A549 (cell line): ENCODE measurements at regions not wholly inside any gene's neighbourhood (a gene's known extent, or its start where the extent isn't known, plus 50 kb on each side); places are given as distances from the start of the nearest gene placed in this dataset.

Experiments
- ATAC-seq, 2 experiments: fragments of 200-7000 bp in 1 of 2; fragments of >200 bp in 1 of 2; cut with Nextera tagmentation in 1 of 2; cut with Tn5 transposase in 1 of 2; 3 replicates each; pipeline versions ENCODE4 v1.8.0 to v1.9.1; 2018 to 2020; ENCODE audit warnings: mild to moderate bottlenecking in 1 of 2, moderate library complexity in 1 of 2
- CTCF ChIA-PET: fragments of 300-600 bp; sonication (Branson Sonifier 250); formaldehyde crosslinking; extraction: SDS; loops from one replicate; lab custom pipeline; 2021; ENCODE audit warnings: antibody characterized with exemption, inconsistent platforms; lab: Yijun Ruan, JAX
- POLR2A ChIA-PET: fragments of 350-600 bp; formaldehyde crosslinking; extraction: SDS; loops from one replicate; lab custom pipeline; 2021; ENCODE audit warnings: antibody characterized with exemption, inconsistent platforms; lab: Yijun Ruan, JAX
- DNase-seq, 2 experiments: peaks; one replicate each; pipeline versions ENCODE4 v3.0.0 to v3.0.0-alpha.2; 2011 to 2016; ENCODE audit warnings: low read depth in 1 of 2, low spot score in 1 of 2
- FAIRE-seq: peaks from 2 replicates; lab custom pipeline; 2011; peaks lifted over from hg19 to GRCh38; lab: Jason Lieb, UNC
- H3K27ac ChIP-seq, 2 experiments: fragments of >200 bp; sonication (Bioruptor Twin); formaldehyde crosslinking; 3 replicates each; pipeline ENCODE4 v1.5.1; 2016 to 2017
- H3K4me1 ChIP-seq: fragments of >200 bp; sonication (Bioruptor Twin); formaldehyde crosslinking; 3 replicates; pipeline ENCODE4 v1.6.1; 2016
- H3K4me2 ChIP-seq: fragments of >200 bp; sonication (Bioruptor Twin); formaldehyde crosslinking; 3 replicates; pipeline ENCODE4 v1.6.1; 2016
- H3K4me3 ChIP-seq: fragments of >200 bp; sonication (Bioruptor Twin); formaldehyde crosslinking; 3 replicates; pipeline ENCODE4 v1.5.1; 2016
- H3K9me3 ChIP-seq: fragments of >200 bp; sonication (Bioruptor Twin); formaldehyde crosslinking; 3 replicates; pipeline ENCODE4 v1.6.1; 2016
- BCL3 ChIP-seq: fragments of >200 bp; sonication (Bioruptor Twin); formaldehyde crosslinking; IDR thresholded peaks from 3 replicates; pipeline ENCODE4 v1.6.1; 2016
- CBX8 ChIP-seq: fragments of 200-600 bp; sonication (generic); IDR thresholded peaks from 2 replicates; pipeline ENCODE4 v1.6.1; 2016
- CEBPB ChIP-seq, 2 experiments: fragments of >200 bp in 1 of 2; sonication (Bioruptor Twin) in 1 of 2; formaldehyde crosslinking in 1 of 2; IDR thresholded peaks; 2 replicates each; pipeline ENCODE4 v1.6.1; 2012 to 2016
- CHD2 ChIP-seq: fragments of 150-350 bp; IDR thresholded peaks from 2 replicates; pipeline ENCODE4 v1.6.1; 2014; ENCODE audit warnings: low read length; ENCODE audit not compliant: partially characterized antibody
- CTCF ChIP-seq: fragments of >200 bp; sonication (Bioruptor Twin); formaldehyde crosslinking; IDR thresholded peaks from 3 replicates; pipeline ENCODE4 v1.5.1; 2016
- E2F6 ChIP-seq: IDR thresholded peaks from 2 replicates; pipeline ENCODE4 v1.6.1; 2012; ENCODE audit warnings: low read depth, borderline replicate concordance
- ESRRA ChIP-seq: fragments of 150-350 bp; IDR thresholded peaks from 2 replicates; pipeline ENCODE4 v1.6.1; 2014; ENCODE audit warnings: mild to moderate bottlenecking, low read length, borderline replicate concordance
- FOSB ChIP-seq: fragments of 250-450 bp; sonication (Bioruptor Pico); IDR thresholded peaks from 2 replicates; pipeline ENCODE4 v1.5.0; 2020; ENCODE audit warnings: mild to moderate bottlenecking, moderate library complexity
- FOSL2 ChIP-seq, 2 experiments: fragments of 450-650 bp in 1 of 2; fragments of >200 bp in 1 of 2; sonication (Bioruptor Twin) in 1 of 2; formaldehyde crosslinking; IDR thresholded peaks; 2 replicates each; pipeline versions ENCODE4 v1.5.0 to v1.6.1; 2016 to 2020; ENCODE audit warnings: mild to moderate bottlenecking in 1 of 2, moderate library complexity in 1 of 2
- HDAC2 ChIP-seq: fragments of 200-600 bp; sonication (generic); IDR thresholded peaks from 2 replicates; pipeline ENCODE4 v1.6.1; 2016
- HMGXB4 ChIP-seq: fragments of 250-450 bp; sonication (Bioruptor Pico); IDR thresholded peaks from 2 replicates; pipeline ENCODE4 v1.5.0; 2021; ENCODE audit warnings: mild to moderate bottlenecking, moderate library complexity, borderline replicate concordance
- KDM1A ChIP-seq: fragments of 200-600 bp; sonication (generic); IDR thresholded peaks from 2 replicates; pipeline ENCODE4 v1.6.1; 2016; ENCODE audit warnings: low read depth, mild to moderate bottlenecking
- MAFK ChIP-seq: fragments of 450-650 bp; IDR thresholded peaks from 2 replicates; pipeline ENCODE4 v1.6.1; 2014; ENCODE audit not compliant: partially characterized antibody
- MAX ChIP-seq: IDR thresholded peaks from 2 replicates; pipeline ENCODE4 v1.6.1; 2012
- NPAS2 ChIP-seq: fragments of 250-450 bp; sonication (Bioruptor Pico); IDR thresholded peaks from 2 replicates; pipeline ENCODE4 v1.8.0; 2022; ENCODE audit warnings: mild to moderate bottlenecking, moderate library complexity, borderline replicate concordance
- POLR2AphosphoS2 ChIP-seq: conservative IDR thresholded peaks from 2 replicates; pipeline ENCODE4 v1.6.1; 2012; ENCODE audit warnings: low read length, improper control_type of control experiment, inconsistent platforms
- RNF2 ChIP-seq: fragments of 200-600 bp; sonication (generic); IDR thresholded peaks from 2 replicates; pipeline ENCODE4 v1.6.1; 2016; ENCODE audit warnings: low read depth, mild to moderate bottlenecking, antibody characterized with exemption, moderate library complexity, borderline replicate concordance
- TFCP2L1 ChIP-seq: fragments of 250-450 bp; sonication (Bioruptor Pico); IDR thresholded peaks from 2 replicates; pipeline ENCODE4 v1.5.0; 2021; ENCODE audit warnings: mild to moderate bottlenecking
- USF2 ChIP-seq: fragments of 450-650 bp; IDR thresholded peaks from 2 replicates; pipeline ENCODE4 v1.6.1; 2014; ENCODE audit warnings: antibody characterized with exemption
- ZFP36 ChIP-seq: fragments of 450-650 bp; IDR thresholded peaks from 2 replicates; pipeline ENCODE4 v1.6.1; 2014; ENCODE audit warnings: borderline replicate concordance; ENCODE audit not compliant: partially characterized antibody
- ZSCAN20 ChIP-seq: fragments of 250-450 bp; sonication (Bioruptor Pico); IDR thresholded peaks from 2 replicates; pipeline ENCODE4 v1.8.0; 2022; ENCODE audit warnings: mild to moderate bottlenecking, moderate library complexity
- WGBS: methylation state at CpG from one replicate; pipeline ENCODE4 v1.1.6; 2017; ENCODE audit errors: missing lambda C conversion rate; 5-methylcytosine and 5-hydroxymethylcytosine counted together

GRCh38 chr16:9206156-9206555 lies 114.7 kb downstream of the HAPSTR1 start:
- FAIRE-seq (no peak), DNase-seq (no peak), ATAC-seq (no peak)
- Histone ChIP-seq H3K4me3 (no peak overlapping the region), H3K4me2 (no peak overlapping the region), H3K4me1 (no peaks in the 10 kb centered on the region), H3K9me3 (no peaks in the 10 kb centered on the region), H3K27ac (no peak overlapping the region)
- 15% methylated on average over 3 of the region's 3 CpGs for WGBS
- ChIA-PET POLR2A (no interaction called here), CTCF (interaction anchor here (0.6 to 1.5 kb wide), 2 partner anchors 18 to 459 kb away, joined by 4 read pairs; no protein-coding TSS in a partner anchor)
- TF ChIP-seq ESRRA, result no peak
- TF ChIP-seq CHD2, result no peak
- no peak for TF ChIP-seq FOSL2 (IDR thresholded peaks at IDR 0.05)
- TF ChIP-seq FOSL2 (CRISPR knock-in tag; IDR thresholded peaks at IDR 0.05), result no peak
- TF ChIP-seq E2F6, result no peak
- no peak for TF ChIP-seq CEBPB (IDR thresholded peaks at IDR 0.05)
- TF ChIP-seq HDAC2, result no peak
- no peak for TF ChIP-seq HMGXB4 (CRISPR knock-in tag)
- TF ChIP-seq MAFK, result no peak
- no peak for TF ChIP-seq TFCP2L1

GRCh38 chr16:9212621-9213020 lies 121.2 kb downstream of the HAPSTR1 start:
- DNase-seq, result no peak

More at GRCh38 chr16:9212621-9213020, 121.2 kb downstream of the HAPSTR1 start:
- no peak overlapping the region for H3K27ac ChIP-seq
- no peak for FAIRE-seq
- H3K4me3 ChIP-seq, result no peak overlapping the region
- ATAC-seq, result no peak
- no peaks in the 10 kb centered on the region for H3K9me3 ChIP-seq
- no peak overlapping the region for H3K4me2 ChIP-seq
- WGBS, result 14% methylated on average over 5 of the region's 5 CpGs
- CTCF ChIA-PET, result interaction anchor here (0.6 kb wide), 1 partner anchor 28 kb away, joined by 3 read pairs; no protein-coding TSS in a partner anchor
- no peaks in the 10 kb centered on the region for H3K4me1 ChIP-seq
- TF ChIP-seq ZFP36 (no peak), HDAC2 (no peak), ZSCAN20 (no peak), POLR2AphosphoS2 (no peak), USF2 (no peak), NPAS2 (no peak), CBX8 (no peak), FOSB (CRISPR knock-in tag) (no peak), CTCF (no peak), RNF2 (no peak), MAX (no peak), CHD2 (no peak), BCL3 (no peak), TFCP2L1 (no peak), KDM1A (no peak)
- POLR2A ChIA-PET, result no interaction called here
